Stimulated activated CD8-positive, alpha-beta memory T cell treated with anti-CD3 and anti-CD28 coated beads, Interleukin-7, amount 100 ng/mL, for 48 hours (primary cell): ENCODE measurements at regions not wholly inside any gene's neighbourhood (a gene's known extent, or its start where the extent isn't known, plus 50 kb on each side); places are given as distances from the start of the nearest gene placed in this dataset.

ENCODE experiments used
- DNase-seq, 2 donors: peaks; one replicate each; pipeline ENCODE4 v3.0.0-alpha.2; 2020; ENCODE audit warnings: low read depth in 1 of 2; ENCODE audit errors: extremely low read depth in 1 of 2

GRCh38 chr6:139655783-139656705, 281.6 kb upstream of the CITED2 start:
- DNase-seq = no peak

GRCh38 chr6:139654888-139655782, 280.7 kb upstream of the CITED2 start:
- no peak for DNase-seq

- no peak for DNase-seq
Observed at GRCh38 chr6:139654309-139654708, 279.9 kb upstream of the CITED2 start.

GRCh38 chr6:139653111-139653510, 278.7 kb upstream of the CITED2 start:
- DNase-seq = no peak

- no peak for DNase-seq
Observed at GRCh38 chr6:139650941-139651340, 276.5 kb upstream of the CITED2 start.

- no peak for DNase-seq
Observed at GRCh38 chr6:139649732-139650131, 275.3 kb upstream of the CITED2 start.

- no peak for DNase-seq
Observed at GRCh38 chr6:139649128-139649527, 274.7 kb upstream of the CITED2 start.

GRCh38 chr6:139648430-139649000, 274.1 kb upstream of the CITED2 start:
- no peak for DNase-seq

- DNase-seq = no peak
Observed at GRCh38 chr6:139647841-139648240, 273.4 kb upstream of the CITED2 start.

GRCh38 chr6:139647016-139647415, 272.6 kb upstream of the CITED2 start:
- no peak for DNase-seq

- DNase-seq = no peak
Observed at GRCh38 chr6:139644821-139645220, 270.4 kb upstream of the CITED2 start.

GRCh38 chr6:139643986-139644385, 269.5 kb upstream of the CITED2 start:
- no peak for DNase-seq

GRCh38 chr6:139642346-139642745, 267.9 kb upstream of the CITED2 start:
- no peak for DNase-seq

- DNase-seq = no peak
Observed at GRCh38 chr6:139641376-139641775, 266.9 kb upstream of the CITED2 start.

- no peak for DNase-seq
Observed at GRCh38 chr6:139640921-139641320, 266.5 kb upstream of the CITED2 start.

GRCh38 chr6:139640448-139640847, 266.0 kb upstream of the CITED2 start:
- DNase-seq = no peak

- DNase-seq = no peak
Observed at GRCh38 chr6:139639507-139639906, 265.1 kb upstream of the CITED2 start.

GRCh38 chr6:139638179-139638941, 263.9 kb upstream of the CITED2 start:
- no peak for DNase-seq

GRCh38 chr6:139637766-139638165, 263.3 kb upstream of the CITED2 start:
- DNase-seq = no peak

- no peak for DNase-seq
Observed at GRCh38 chr6:139636391-139636790, 261.9 kb upstream of the CITED2 start.
